Gastrocnemius medialis (tissue), 4 donors: ENCODE measurements at regions not wholly inside any gene's neighbourhood (a gene's known extent, or its start where the extent isn't known, plus 50 kb on each side); places are given as distances from the start of the nearest gene placed in this dataset.

ENCODE experiments used
- POLR2A ChIP-seq, 2 donors: fragments of 450-650 bp; IDR thresholded peaks; one replicate each; pipeline ENCODE4 v1.6.1; 2017; ENCODE audit warnings: antibody characterized with exemption in 2 of 2, mild to moderate bottlenecking in 2 of 2, moderate library complexity in 2 of 2
- TF ChIP-seq, protein P1 (sequence below), 5 experiments: fragments of 450-650 bp in 3 of 5; fragments of 200-600 bp in 2 of 5; sonication (generic) in 2 of 5; IDR thresholded peaks in 4 of 5; conservative IDR thresholded peaks in 1 of 5; 1 replicate in 4 of 5; 2 replicates in 1 of 5; pipeline ENCODE4 v1.5.1; 2016 to 2019; ENCODE audit warnings: antibody characterized with exemption in 5 of 5, mild to moderate bottlenecking in 3 of 5, moderate library complexity in 3 of 5

DNA sequence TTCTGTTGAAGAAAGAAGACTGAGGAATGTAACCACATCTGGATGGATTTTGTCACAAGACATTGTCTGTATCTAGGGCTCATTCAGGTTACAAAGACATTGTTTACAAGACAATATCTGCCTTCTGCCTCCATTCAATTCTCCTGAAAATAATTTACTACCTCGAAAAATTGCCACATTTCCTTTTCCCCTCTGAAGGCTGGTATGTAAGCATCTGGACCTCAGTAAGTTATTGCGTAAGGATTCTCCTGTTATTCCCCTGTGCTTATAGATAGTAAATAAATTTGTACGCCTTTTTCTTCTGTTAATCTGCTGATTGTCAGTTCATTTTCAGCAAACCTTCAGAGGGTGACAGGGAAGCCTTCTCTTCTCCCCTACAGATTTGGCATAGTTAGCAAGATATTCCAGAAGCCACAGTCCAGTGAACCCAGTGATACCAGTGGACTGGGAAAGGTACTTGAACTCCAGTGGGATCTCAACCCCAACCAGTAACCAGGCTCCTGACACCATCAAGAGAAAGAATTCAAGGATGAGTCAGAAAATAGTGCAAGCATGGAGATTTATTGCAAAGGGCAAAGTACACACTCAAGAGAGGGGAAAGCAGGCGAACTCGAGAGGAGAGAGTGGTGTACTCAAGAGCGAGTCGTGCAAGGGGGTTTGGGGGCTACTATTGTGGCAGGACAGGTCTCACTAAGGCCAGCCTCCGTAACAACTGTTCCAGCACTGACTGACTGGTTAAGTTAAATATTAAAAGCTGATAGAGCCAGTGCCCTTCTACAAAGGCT, 706.9 kb upstream of the GHITM start:
- TF ChIP-seq, protein P1, sequence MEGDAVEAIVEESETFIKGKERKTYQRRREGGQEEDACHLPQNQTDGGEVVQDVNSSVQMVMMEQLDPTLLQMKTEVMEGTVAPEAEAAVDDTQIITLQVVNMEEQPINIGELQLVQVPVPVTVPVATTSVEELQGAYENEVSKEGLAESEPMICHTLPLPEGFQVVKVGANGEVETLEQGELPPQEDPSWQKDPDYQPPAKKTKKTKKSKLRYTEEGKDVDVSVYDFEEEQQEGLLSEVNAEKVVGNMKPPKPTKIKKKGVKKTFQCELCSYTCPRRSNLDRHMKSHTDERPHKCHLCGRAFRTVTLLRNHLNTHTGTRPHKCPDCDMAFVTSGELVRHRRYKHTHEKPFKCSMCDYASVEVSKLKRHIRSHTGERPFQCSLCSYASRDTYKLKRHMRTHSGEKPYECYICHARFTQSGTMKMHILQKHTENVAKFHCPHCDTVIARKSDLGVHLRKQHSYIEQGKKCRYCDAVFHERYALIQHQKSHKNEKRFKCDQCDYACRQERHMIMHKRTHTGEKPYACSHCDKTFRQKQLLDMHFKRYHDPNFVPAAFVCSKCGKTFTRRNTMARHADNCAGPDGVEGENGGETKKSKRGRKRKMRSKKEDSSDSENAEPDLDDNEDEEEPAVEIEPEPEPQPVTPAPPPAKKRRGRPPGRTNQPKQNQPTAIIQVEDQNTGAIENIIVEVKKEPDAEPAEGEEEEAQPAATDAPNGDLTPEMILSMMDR (IDR thresholded peaks at IDR 0.05 in 4 of 5, conservative IDR thresholded peaks at IDR 0.05 in 1 of 5) = no peak
- no peak for TF ChIP-seq POLR2A (IDR thresholded peaks at IDR 0.05)
